Heart left ventricle (tissue), 16 donors: ENCODE measurements at regions not wholly inside any gene's neighbourhood (a gene's known extent, or its start where the extent isn't known, plus 50 kb on each side); places are given as distances from the start of the nearest gene placed in this dataset.

Experiments
- ATAC-seq, 4 donors: fragments of 200-7000 bp; cut with Tn5 transposase; one replicate each; pipeline ENCODE4 v1.9.1; 2020 to 2022; ENCODE audit warnings: moderate library complexity in 4 of 4, mild to moderate bottlenecking in 3 of 4, moderate number of reproducible peaks in 1 of 4
- DNase-seq, 5 donors: peaks; one replicate each; pipeline ENCODE4 v3.0.0-alpha.2; 2020
- H3K27ac ChIP-seq, 12 donors: fragments of 200-600 bp; sonication (generic) in 4 of 12; one replicate each; pipeline versions ENCODE4 v1.5.0 to v1.8.0; 2016 to 2022; ENCODE audit warnings: mild to moderate bottlenecking in 2 of 12
- H3K27me3 ChIP-seq, 9 donors: fragments of 200-600 bp; sonication (generic) in 2 of 9; one replicate each; pipeline versions ENCODE4 v1.5.1 to v1.8.0; 2016 to 2022; ENCODE audit warnings: mild to moderate bottlenecking in 3 of 9
- H3K36me3 ChIP-seq, 9 donors: fragments of 200-600 bp; sonication (generic) in 2 of 9; one replicate each; pipeline versions ENCODE4 v1.5.0 to v1.8.0; 2018 to 2022; ENCODE audit warnings: mild to moderate bottlenecking in 2 of 9
- H3K4me1 ChIP-seq, 12 donors: fragments of 200-600 bp; sonication (generic) in 4 of 12; one replicate each; pipeline versions ENCODE4 v1.5.0 to v1.8.0; 2016 to 2022; ENCODE audit warnings: mild to moderate bottlenecking in 3 of 12
- H3K4me3 ChIP-seq, 12 donors: fragments of 200-600 bp; sonication (generic) in 4 of 12; one replicate each; pipeline versions ENCODE4 v1.5.0 to v1.8.0; 2017 to 2022; ENCODE audit warnings: mild to moderate bottlenecking in 9 of 12, moderate library complexity in 4 of 12
- H3K9me3 ChIP-seq, 12 donors: fragments of 200-600 bp; sonication (generic) in 4 of 12; one replicate each; pipeline versions ENCODE4 v1.5.0 to v1.8.0; 2016 to 2022; ENCODE audit warnings: mild to moderate bottlenecking in 1 of 12
- CTCF ChIP-seq, 12 donors: fragments of 200-600 bp; sonication (generic) in 4 of 12; IDR thresholded peaks; one replicate each; pipeline versions ENCODE4 v1.5.0 to v1.8.0; 2018 to 2022; ENCODE audit warnings: antibody characterized with exemption in 12 of 12, mild to moderate bottlenecking in 5 of 12
- POLR2A ChIP-seq, 2 donors: fragments of 450-650 bp; IDR thresholded peaks; one replicate each; pipeline ENCODE4 v1.6.1; 2017; ENCODE audit warnings: antibody characterized with exemption in 2 of 2, mild to moderate bottlenecking in 2 of 2, moderate library complexity in 2 of 2
- WGBS, 4 donors: extraction: QIAGEN DNeasy Blood & Tissue Kit in 2 of 4; methylation state at CpG; one replicate each; pipeline versions ENCODE4 v1.1.5 to v1.1.7; 2013 to 2018; 5-methylcytosine and 5-hydroxymethylcytosine counted together
- intact Hi-C, 10 donors: fragments of 100-400 bp; cut with DNase I; formaldehyde crosslinking; loops; one replicate each; pipeline versions ENCODE4 v1.11.1 to v1.14.2; 2022
- donor health status: ischemic (EF 13 %, LVEDD 7.1; RV severe dilation, severe dysfunction).
- donor health status: healthy with polysubstance abuse.
- donor health status: DM: no; HTN: yes; CAD: no.
- donor health status: DM: no; HTN: no; CAD: no.
- donor health status: ischemic (EF 25% LVEDD 6.9; RV normal size, moderate dysfunction).
- donor health status: ischemic (EF 25% LVEDD 5.7; RV mildly dilated, moderate dysfunction).
- donor health status: healthy.
- donor health status: DM: yes; HTN: yes; CAD: no.
- donor health status: ischemic (EF 35%, LVEDD 5.7; RV mildly dilated, moderate dysfunction).
- donor health status: nonischemic (EF 11% LVEDD 7.7; RV severe dilation, severe dysfunction).
- donor health status: DM: yes; HTN: yes; CAD: no.
- donor health status: PGD.
- donor health status: ischemic (EF 29% LVEDD 5.4; RV normal size, mild dysfunction).
- donor health status: nonischemic (EF 23%, LVEDD 6.1; RV moderate dilation, normal function).

GRCh38 chr2:107088156-107088555 is 202.2 kb upstream of the ST6GAL2 start:
- Histone ChIP-seq H3K4me1 (no peaks in the 10 kb centered on the region), H3K27ac (no peak overlapping the region), H3K36me3 (no peaks in the 10 kb centered on the region), H3K27me3 (no peaks in the 10 kb centered on the region), H3K4me3 (no peak overlapping the region), H3K9me3 (no peaks in the 10 kb centered on the region)
- DNase-seq (no peak), ATAC-seq (no peak)
- WGBS, 4 donors, result 72 to 89% (median 77%) methylated on average over 2 of the region's 2 CpGs
- intact Hi-C loops, result no loop called here
- TF ChIP-seq POLR2A (IDR thresholded peaks at IDR 0.05) (no peak), CTCF (IDR thresholded peaks at IDR 0.05) (no peak)

- ATAC-seq (no peak), DNase-seq (no peak)
- 35 to 49% (median 39%) methylated on average over 7 of the region's 7 CpGs for WGBS, 4 donors
- TF ChIP-seq POLR2A (IDR thresholded peaks at IDR 0.05) (no peak), CTCF (IDR thresholded peaks at IDR 0.05) (no peak)
- no peak overlapping the region for H3K27ac ChIP-seq
- H3K4me3 ChIP-seq, result no peak overlapping the region
- no peaks in the 10 kb centered on the region for H3K27me3 ChIP-seq
- H3K9me3 ChIP-seq, result no peaks in the 10 kb centered on the region
- peaks cover 0 to 5% (median 0%) of the 10 kb centered on the region in 12 donors for H3K4me1 ChIP-seq
- H3K36me3 ChIP-seq, result no peaks in the 10 kb centered on the region
- intact Hi-C loops, result no loop called here
Observed at GRCh38 chr2:107091163-107091864, 205.3 kb upstream of the ST6GAL2 start.

- ATAC-seq, result no peak
- H3K4me3 ChIP-seq, result no peak overlapping the region
- H3K9me3 ChIP-seq, result no peaks in the 10 kb centered on the region
- TF ChIP-seq POLR2A (IDR thresholded peaks at IDR 0.05), result no peak
- TF ChIP-seq CTCF (IDR thresholded peaks at IDR 0.05), result no peak
- 70 to 84% (median 72%) methylated on average over 4 of the region's 4 CpGs for WGBS, 4 donors
- no peaks in the 10 kb centered on the region for H3K36me3 ChIP-seq
- peaks cover 0 to 10% (median 0%) of the 10 kb centered on the region in 12 donors for H3K4me1 ChIP-seq
- H3K27me3 ChIP-seq, result no peaks in the 10 kb centered on the region
- intact Hi-C loops, result no loop called here
- H3K27ac ChIP-seq, result no peak overlapping the region
- DNase-seq, result no peak
Observed at GRCh38 chr2:107093426-107093957, 207.5 kb upstream of the ST6GAL2 start.

- ATAC-seq, result no peak
Observed at GRCh38 chr2:107094450-107094986, 208.6 kb upstream of the ST6GAL2 start.

More at GRCh38 chr2:107094450-107094986, 208.6 kb upstream of the ST6GAL2 start:
- no peaks in the 10 kb centered on the region for H3K27me3 ChIP-seq
- TF ChIP-seq POLR2A (IDR thresholded peaks at IDR 0.05) (no peak), CTCF (IDR thresholded peaks at IDR 0.05) (no peak)
- H3K4me1 ChIP-seq, result peaks cover 0 to 10% (median 0%) of the 10 kb centered on the region in 12 donors
- H3K36me3 ChIP-seq, result no peaks in the 10 kb centered on the region
- H3K9me3 ChIP-seq, result no peaks in the 10 kb centered on the region
- DNase-seq, result no peak
- WGBS, 4 donors, result 69 to 79% (median 76%) methylated on average over 4 of the region's 4 CpGs
- H3K27ac ChIP-seq, result no peak overlapping the region
- intact Hi-C loops, result no loop called here
- no peak overlapping the region for H3K4me3 ChIP-seq
